HG03196 (cell line): ENCODE measurements at regions not wholly inside any gene's neighbourhood (a gene's known extent, or its start where the extent isn't known, plus 50 kb on each side); places are given as distances from the start of the nearest gene placed in this dataset.
"Not testable (repeated sequence)": the region's sequence is repeated elsewhere in the genome, so short reads cannot be mapped to it uniquely, and the experiment has no call there.

Source experiments
- ATAC-seq: cut with Tn5 transposase; IDR thresholded peaks from one replicate; pipeline ENCODE4 v1.9.1; 2021; ENCODE audit not compliant: unreplicated experiment

GRCh38 chr5:57002959-57003485 lies 51.1 kb upstream of the MIER3 start:
- ATAC-seq, result no peak

GRCh38 chr5:57003566-57003965 lies 51.6 kb upstream of the MIER3 start:
- ATAC-seq, result not testable (repeated sequence)

DNA sequence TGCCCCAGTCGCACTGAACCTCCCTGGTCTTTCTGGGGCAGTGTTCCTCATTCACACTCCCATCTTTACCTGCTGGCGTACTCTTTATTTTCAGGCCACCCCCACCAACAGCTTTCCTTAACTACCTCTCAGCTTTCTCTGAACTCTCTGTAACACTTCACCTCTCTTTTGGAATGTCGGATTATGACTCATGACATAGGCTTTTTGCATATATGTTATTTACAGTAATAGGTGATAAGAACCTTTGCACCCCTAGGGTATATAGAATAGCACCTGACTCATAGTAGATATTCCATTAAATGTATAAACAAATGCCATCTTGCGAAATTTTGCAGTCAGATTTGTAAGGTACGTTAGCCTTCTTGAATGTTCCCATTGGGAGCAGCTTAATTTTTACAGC lies 52.9 kb upstream of the MIER3 start:
- no peak for ATAC-seq

GRCh38 chr5:57007344-57007743 lies 55.4 kb upstream of the MIER3 start:
- ATAC-seq, result peak; percentile 83

DNA sequence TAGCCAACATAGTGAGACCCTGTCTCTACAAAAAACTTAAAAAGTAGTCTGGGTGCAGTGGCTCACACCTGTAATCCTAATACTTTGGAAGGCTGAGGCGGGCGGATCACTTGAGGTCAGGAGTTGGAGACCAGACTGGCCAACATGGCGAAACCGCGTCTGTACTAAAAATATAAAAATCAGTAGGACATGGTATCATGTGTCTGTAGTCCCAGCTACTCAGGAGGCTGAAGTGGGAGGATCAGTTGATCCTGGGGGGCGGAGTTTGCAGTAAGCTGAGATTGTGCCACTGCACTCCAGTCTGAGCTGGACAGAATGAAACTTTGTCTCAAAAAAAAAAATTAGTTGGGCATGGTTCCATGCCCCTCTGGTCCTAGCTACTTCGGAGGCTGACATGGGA lies 57.9 kb upstream of the MIER3 start:
- no peak for ATAC-seq

- no peak for ATAC-seq
Measured at GRCh38 chr5:57010786-57011185, 58.9 kb upstream of the MIER3 start.

DNA sequence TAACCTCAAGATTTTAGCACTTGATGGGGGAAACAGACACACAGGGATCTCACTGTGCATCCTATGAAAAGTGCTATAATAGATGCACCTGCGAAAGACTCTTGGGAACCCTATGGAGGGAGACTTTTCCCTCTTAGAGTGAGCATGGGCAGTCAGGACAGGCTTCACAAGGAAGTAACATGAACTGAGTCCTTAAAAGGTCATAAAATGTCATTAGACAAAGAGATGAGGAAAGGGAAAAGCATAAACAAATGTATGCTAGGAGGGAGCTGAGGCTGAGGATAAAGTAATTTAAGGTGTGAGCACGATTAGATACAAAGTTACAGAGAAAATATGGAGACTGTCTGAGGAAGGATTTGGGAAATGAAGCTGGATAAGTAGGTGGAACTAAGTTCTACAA lies 60.6 kb upstream of the MIER3 start:
- ATAC-seq, result no peak

GRCh38 chr5:57025961-57026360 lies 74.0 kb upstream of the MIER3 start:
- ATAC-seq, result no peak

DNA sequence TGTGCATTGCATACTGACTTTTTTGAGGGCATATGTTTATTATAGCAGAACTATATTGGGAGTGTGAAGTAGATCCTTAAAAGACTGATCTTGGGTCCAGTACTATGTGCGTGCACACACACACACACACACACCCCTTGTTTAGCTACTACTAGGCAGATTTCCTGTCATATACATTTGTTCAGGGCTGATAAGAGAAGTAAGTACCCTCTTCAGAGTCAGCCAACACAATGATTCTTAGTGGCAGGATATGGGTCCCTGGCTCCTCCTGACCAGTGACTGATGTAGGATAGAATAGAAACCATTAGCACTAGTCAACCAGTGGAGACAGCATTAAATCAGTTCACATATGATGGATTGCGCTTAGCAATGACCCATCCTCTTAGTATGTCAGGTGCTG lies 76.2 kb upstream of the MIER3 start:
- ATAC-seq, result no peak

GRCh38 chr5:57032151-57032551 lies 80.2 kb upstream of the MIER3 start:
- ATAC-seq, result no peak

DNA sequence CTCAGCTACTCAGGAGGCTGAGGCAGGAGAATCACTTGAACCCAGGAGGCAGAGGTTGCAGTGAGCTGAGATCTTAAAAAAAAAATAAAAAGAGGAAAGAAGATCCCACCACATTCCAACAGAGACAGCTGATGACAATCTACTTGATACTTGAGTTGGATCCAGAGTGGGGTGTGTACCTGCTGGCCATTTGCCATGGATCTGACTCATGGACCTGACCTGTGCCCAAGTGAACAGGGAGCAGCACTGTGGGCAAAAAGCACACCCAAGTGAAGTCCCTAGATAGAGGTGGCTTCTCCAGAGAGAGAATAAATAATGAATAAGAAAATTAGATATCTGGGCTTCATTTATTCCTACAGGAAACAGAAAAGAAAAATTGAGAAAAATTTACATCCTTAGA lies 81.2 kb upstream of the MIER3 start:
- ATAC-seq, result no peak

- no peak for ATAC-seq
Measured at GRCh38 chr5:57033503-57033902, 81.6 kb upstream of the MIER3 start.

GRCh38 chr5:57034201-57034916 lies 82.4 kb upstream of the MIER3 start:
- no peak for ATAC-seq

DNA sequence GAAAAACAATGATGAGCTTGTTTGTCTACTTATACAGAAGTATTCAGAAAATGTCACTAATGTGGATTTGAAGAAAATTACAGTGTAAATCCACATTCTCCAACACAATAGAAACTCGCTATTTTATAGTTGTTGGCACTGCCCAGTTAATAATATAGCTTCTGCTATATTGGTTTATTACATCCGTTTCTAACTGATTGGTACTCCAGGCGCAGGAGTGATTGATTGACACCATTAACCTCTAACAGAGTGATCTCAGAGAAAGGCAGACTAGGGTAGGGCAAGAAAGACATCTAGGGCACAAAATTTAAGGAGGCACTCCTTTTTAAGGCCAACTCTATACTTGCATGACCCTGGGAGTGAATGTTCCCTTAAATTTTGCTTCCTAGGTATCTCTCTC lies 84.0 kb upstream of the MIER3 start:
- ATAC-seq, result no peak

- no peak for ATAC-seq
Measured at GRCh38 chr5:57036761-57037160, 84.8 kb upstream of the MIER3 start.

DNA sequence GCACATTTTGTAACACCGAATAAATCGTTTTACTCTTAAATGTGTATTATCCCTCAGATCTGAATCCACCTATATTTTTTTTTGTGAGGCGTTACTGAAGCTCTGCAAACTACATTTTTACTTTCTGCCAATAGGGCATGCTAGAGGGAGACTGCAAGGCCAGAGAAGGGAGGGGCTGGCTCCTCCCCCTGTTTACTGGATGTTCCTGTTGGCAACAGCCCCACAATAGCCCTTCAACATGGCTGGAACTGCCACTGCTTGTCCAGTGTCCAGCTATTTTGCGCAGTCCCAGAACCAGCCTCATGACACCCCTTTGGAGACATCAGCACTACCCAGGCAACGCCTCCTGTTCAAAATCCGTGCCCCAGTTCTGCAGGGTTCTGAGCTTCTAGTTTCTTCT lies 85.4 kb upstream of the MIER3 start:
- no peak for ATAC-seq

DNA sequence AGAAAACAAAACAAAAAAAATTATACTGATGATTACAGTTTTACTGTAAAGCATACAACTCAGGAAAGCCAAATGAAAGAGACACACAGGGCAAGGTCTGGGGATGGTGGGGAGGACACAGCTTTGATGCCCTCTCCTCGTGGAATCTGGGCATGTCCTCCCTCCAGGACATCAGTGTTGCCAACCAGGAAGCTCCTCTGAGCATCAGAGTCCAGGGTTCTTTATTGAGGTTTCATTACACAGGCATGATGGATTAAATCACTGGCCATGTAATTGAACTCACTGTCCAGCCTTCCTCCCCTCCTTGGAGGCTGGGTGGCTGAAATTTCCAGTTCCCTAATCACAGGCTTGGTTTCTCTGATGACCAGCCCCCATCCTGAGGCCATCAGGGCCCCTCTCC lies 89.6 kb upstream of the MIER3 start:
- ATAC-seq, result no peak

DNA sequence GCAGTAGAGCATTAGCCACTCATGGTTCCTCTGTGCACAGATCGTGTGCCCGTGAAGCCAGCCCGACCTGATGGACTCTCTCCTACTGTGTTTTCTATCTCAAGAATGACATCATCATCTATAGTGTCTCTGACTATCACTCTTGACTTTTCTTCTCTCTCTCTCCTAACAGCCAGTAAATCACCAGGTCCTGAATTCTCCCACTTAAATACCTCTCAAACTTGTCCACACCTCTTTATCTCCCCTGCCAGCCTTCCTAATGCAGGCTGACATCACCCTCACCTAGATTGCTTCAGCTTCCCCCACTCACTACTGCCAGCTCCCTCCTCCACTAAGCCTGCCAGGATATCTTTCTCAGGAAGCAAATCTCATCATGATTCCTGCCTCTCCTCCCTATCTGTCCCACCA lies 90.6 kb upstream of the MIER3 start:
- no peak for ATAC-seq

- no peak for ATAC-seq
Measured at GRCh38 chr5:57054135-57054534, 102.2 kb upstream of the MIER3 start.

- ATAC-seq, result no peak
Measured at GRCh38 chr5:57054671-57055070, 102.7 kb upstream of the MIER3 start.

- no peak for ATAC-seq
Measured at GRCh38 chr5:57055731-57056130, 103.8 kb upstream of the MIER3 start.

DNA sequence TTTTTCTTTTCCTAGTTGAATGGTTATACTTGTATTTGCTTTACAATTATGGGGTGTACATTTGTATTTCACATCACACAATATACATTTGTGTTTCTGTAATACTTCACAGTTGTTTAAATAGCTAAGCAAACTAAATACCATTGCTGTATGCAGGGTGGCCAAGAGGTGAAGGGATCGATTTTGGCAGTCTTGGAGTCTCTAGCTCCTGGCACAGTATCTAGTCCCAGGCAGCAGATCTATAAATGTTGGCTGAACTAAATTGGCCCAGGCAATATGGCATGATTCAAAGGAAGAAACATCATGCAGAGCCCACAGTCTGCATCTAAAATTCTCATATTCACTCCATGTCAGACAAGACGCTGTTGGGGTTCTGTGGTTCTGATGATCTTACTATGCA lies 110.1 kb upstream of the GPBP1 start:
- ATAC-seq, result no peak

DNA sequence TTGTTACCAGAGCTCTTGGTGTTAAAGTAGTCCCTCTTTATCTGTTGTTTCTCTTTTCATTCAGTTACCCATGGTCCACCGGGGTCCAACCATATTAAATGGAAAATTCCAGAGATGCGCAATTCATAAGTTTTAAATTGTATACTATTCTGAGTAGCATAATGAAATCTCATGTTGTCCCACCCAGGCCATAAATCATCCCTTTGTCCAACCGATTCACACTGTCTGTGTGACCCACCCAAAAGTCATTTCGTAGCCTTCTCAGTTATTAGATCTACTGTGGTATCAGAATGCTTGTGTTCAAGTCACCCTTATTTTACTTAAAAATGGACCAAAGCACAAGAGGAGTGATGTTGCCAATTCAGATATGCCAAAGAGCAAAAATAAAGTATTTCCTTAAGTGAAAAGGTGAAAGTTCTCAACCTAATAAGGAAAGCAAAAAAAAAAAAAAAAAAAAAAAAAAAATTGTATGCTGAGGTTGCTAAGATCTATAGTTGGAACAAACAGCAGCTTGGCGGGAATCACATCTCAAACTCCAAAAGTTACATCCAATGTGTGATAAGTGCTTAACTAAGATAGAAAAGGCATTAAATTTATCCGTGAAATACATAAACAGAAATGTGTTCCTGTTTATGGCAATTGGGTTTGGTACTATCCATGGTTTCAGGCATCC lies 106.8 kb upstream of the GPBP1 start:
- ATAC-seq, result no peak
